K562 (cell line): ENCODE measurements at regions not wholly inside any gene's neighbourhood (a gene's known extent, or its start where the extent isn't known, plus 50 kb on each side); places are given as distances from the start of the nearest gene placed in this dataset.

Experiments
- ATAC-seq: fragments of 200-7000 bp; cut with Tn5 transposase; 3 replicates; pipeline ENCODE4 v1.9.1; 2020; ENCODE audit warnings: moderate library complexity
- BruUV-seq: library from RNA; stranded (reverse); fragments of 400-500 nt; replicated peaks from 2 replicates; lab custom pipeline; 2021; lab: Mats Ljungman, UMichigan
- CTCF ChIA-PET: fragments of 300-600 bp; formaldehyde crosslinking; extraction: SDS; loops from one replicate; lab custom pipeline; 2021; ENCODE audit warnings: low intra/inter-chr PET ratio; lab: Yijun Ruan, JAX
- POLR2A ChIA-PET: fragments of 300-600, 350-650 bp; sonication (Branson Sonifier 250); formaldehyde crosslinking; extraction: SDS; loops from one replicate; lab custom pipeline; 2021; ENCODE audit warnings: antibody characterized with exemption, inconsistent platforms; lab: Yijun Ruan, JAX
- DNase-seq, 4 experiments: peaks; one replicate each; pipeline versions ENCODE4 v3.0.0 to v3.0.0-alpha.2; 2011 to 2018; ENCODE audit warnings: low spot score in 3 of 4, mixed read lengths in 3 of 4; ENCODE audit errors: extremely low read depth in 1 of 4
- FAIRE-seq: peaks from 2 replicates; lab custom pipeline; 2011; peaks lifted over from hg19 to GRCh38; lab: Jason Lieb, UNC
- H2AFZ ChIP-seq: 2 replicates; pipeline ENCODE4 v1.6.0; 2011; ENCODE audit warnings: low read depth, low read length, control low read depth, inconsistent platforms
- H3K27ac ChIP-seq: fragments of 200-600 bp; 3 replicates; pipeline ENCODE4 v1.8.0; 2011; ENCODE audit warnings: low read depth, mild to moderate bottlenecking, control low read depth, inconsistent platforms, low read length, moderate library complexity, mixed read lengths; ENCODE audit errors: extremely low read depth
- H3K27me3 ChIP-seq, 2 experiments: fragments of 300-600 bp in 1 of 2; 2 replicates in 1 of 2; 3 replicates in 1 of 2; pipeline versions ENCODE4 v1.6.0 to v1.8.0; 2011; ENCODE audit warnings: inconsistent platforms in 2 of 2, low read length in 2 of 2, mild to moderate bottlenecking in 1 of 2, mixed read lengths in 1 of 2, moderate library complexity in 1 of 2; ENCODE audit not compliant: control insufficient read depth in 2 of 2, insufficient read depth in 2 of 2
- H3K36me3 ChIP-seq: fragments of 300-600 bp; 3 replicates; pipeline ENCODE4 v1.8.0; 2011; ENCODE audit warnings: mild to moderate bottlenecking, low read length, inconsistent platforms; ENCODE audit not compliant: control insufficient read depth, insufficient read depth
- H3K4me1 ChIP-seq, 2 experiments: fragments of 200-600 bp in 1 of 2; replicated peaks in 1 of 2; 2 replicates in 1 of 2; 3 replicates in 1 of 2; pipeline versions ENCODE4 v1.5.1 to v1.8.0; 2011; ENCODE audit warnings: inconsistent platforms in 2 of 2, low read length in 2 of 2, mild to moderate bottlenecking in 1 of 2, mixed read lengths in 1 of 2, moderate library complexity in 1 of 2; ENCODE audit not compliant: control insufficient read depth in 2 of 2, insufficient read depth in 2 of 2
- H3K4me2 ChIP-seq: 2 replicates; pipeline ENCODE4 v1.6.1; 2011; ENCODE audit warnings: low read length, control low read depth, inconsistent platforms, mixed read lengths; ENCODE audit not compliant: insufficient read depth
- H3K4me3 ChIP-seq: fragments of 200-600 bp; sonication (generic), shearing (Covaris generic); 2 replicates; pipeline ENCODE4 v1.5.1; 2016; ENCODE audit warnings: control low read depth, inconsistent platforms
- H3K79me2 ChIP-seq: fragments of 200-600 bp; 3 replicates; pipeline ENCODE4 v1.8.0; 2011; ENCODE audit warnings: low read length, inconsistent platforms; ENCODE audit not compliant: control insufficient read depth, insufficient read depth
- H3K9ac ChIP-seq, 2 experiments: 2 replicates each; pipeline versions ENCODE4 v1.6.0 to v1.6.1; 2011; ENCODE audit warnings: low read depth in 2 of 2, low read length in 2 of 2, control low read depth in 1 of 2, inconsistent platforms in 1 of 2, mild to moderate bottlenecking in 1 of 2, mixed read lengths in 1 of 2; ENCODE audit not compliant: insufficient read depth in 1 of 2
- H3K9me1 ChIP-seq: one replicate; pipeline ENCODE4 v1.6.0; 2011; ENCODE audit warnings: inconsistent platforms, mild to moderate bottlenecking, low read length, moderate library complexity; ENCODE audit not compliant: control insufficient read depth, insufficient read depth
- H3K9me3 ChIP-seq: replicated peaks from 2 replicates; pipeline ENCODE4 v1.5.1; 2011; ENCODE audit warnings: low read depth, low read length, inconsistent platforms; ENCODE audit not compliant: control insufficient read depth, insufficient read depth
- H4K20me1 ChIP-seq: replicated peaks from 2 replicates; pipeline ENCODE4 v1.6.1; 2011; ENCODE audit warnings: low read length, inconsistent platforms, mixed read lengths; ENCODE audit not compliant: control insufficient read depth, insufficient read depth
- GTF3C2 ChIP-seq: IDR thresholded peaks from 3 replicates; pipeline ENCODE4 v1.6.1; 2011; ENCODE audit warnings: borderline replicate concordance, mild to moderate bottlenecking, moderate library complexity; ENCODE audit not compliant: insufficient read length; ENCODE audit errors: extremely low read depth
- RAD21 ChIP-seq, 2 experiments: fragments of 250-450 bp in 1 of 2; fragments of 450-650 bp in 1 of 2; sonication (Bioruptor Pico) in 1 of 2; formaldehyde crosslinking in 1 of 2; IDR thresholded peaks in 1 of 2; conservative IDR thresholded peaks in 1 of 2; 2 replicates each; pipeline versions ENCODE4 v1.4.0 to v1.8.0; 2020 to 2022; ENCODE audit warnings: mild to moderate bottlenecking in 2 of 2, moderate library complexity in 1 of 2
- WGBS: fragments of 100-300 bp; shearing (Covaris generic); methylation state at CpG from one replicate; pipeline ENCODE4 v1.1.6; 2016; ENCODE audit warnings: low coverage, mixed read lengths; ENCODE audit not compliant: insufficient coverage; ENCODE audit errors: missing lambda C conversion rate; 5-methylcytosine and 5-hydroxymethylcytosine counted together
- in situ Hi-C: fragments of 300-500 bp; cut with MboI; formaldehyde crosslinking; loops from 4 replicates; pipeline ENCODE4 v1.15.0; 2018; ENCODE audit warnings: inconsistent platforms, mixed read lengths
- intact Hi-C: fragments of 100-400 bp; cut with micrococcal nuclease; formaldehyde crosslinking; loops from 2 replicates; pipeline ENCODE4 v1.14.2; 2022

DNA sequence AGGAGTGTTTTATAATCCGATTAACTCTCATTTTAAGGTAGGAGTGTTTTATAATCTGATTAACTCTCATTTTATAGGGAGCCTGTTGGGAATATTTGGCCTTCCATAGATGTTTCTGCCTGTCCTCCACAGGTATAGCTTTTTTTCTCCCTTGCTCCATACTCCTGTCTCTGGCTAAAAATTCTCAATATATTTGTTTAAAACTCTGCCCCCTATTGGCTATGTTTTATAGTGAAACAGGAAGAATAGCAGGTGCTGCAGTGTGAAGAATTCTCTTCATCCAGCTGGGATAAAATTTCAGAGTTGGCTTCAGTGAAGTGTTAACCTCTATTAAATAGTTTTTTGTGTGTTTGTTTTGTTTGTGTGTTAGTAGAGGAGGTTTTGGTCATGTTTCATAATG, 1046.0 kb upstream of the TMEFF2 start:
- Histone ChIP-seq H3K4me2 (no peak overlapping the region), H4K20me1 (no peaks in the 10 kb centered on the region), H3K4me3 (no peak overlapping the region), H3K27me3 (no peaks in the 10 kb centered on the region), H2AFZ (no peak overlapping the region), H3K9me3 (no peaks in the 10 kb centered on the region), H3K27ac (no peak overlapping the region), H3K9ac (no peak overlapping the region), H3K4me1 (no peaks in the 10 kb centered on the region), H3K79me2 (no peaks in the 10 kb centered on the region), H3K36me3 (no peaks in the 10 kb centered on the region), H3K9me1 (no peaks in the 10 kb centered on the region)
- in situ Hi-C loops (no loop called here), intact Hi-C loops (no loop called here)
- no peak for ATAC-seq
- ChIA-PET POLR2A (no interaction called here), CTCF (no interaction called here)
- BruUV-seq: no TSS peak
- FAIRE-seq: no peak
- 45% methylated on average over 1 of the region's 1 CpG for WGBS
- TF ChIP-seq GTF3C2 (no peak), RAD21 (CRISPR knock-in tag; conservative IDR thresholded peaks at IDR 0.05 in 1 of 2, IDR thresholded peaks at IDR 0.05 in 1 of 2) (peak in 1 of 2 experiments; percentile 22; a peak in 1 of 4 replicates)
- DNase-seq: peak in 2 of 4 experiments; percentile 1 to 4
